Activated CD8-positive, alpha-beta memory T cell treated with anti-CD3 and anti-CD28 coated beads, Interleukin-2, amount 50 U/mL, for 1 hour (primary cell): ENCODE measurements at regions not wholly inside any gene's neighbourhood (a gene's known extent, or its start where the extent isn't known, plus 50 kb on each side); places are given as distances from the start of the nearest gene placed in this dataset.
"Not testable (repeated sequence)": the region's sequence is repeated elsewhere in the genome, so short reads cannot be mapped to it uniquely, and the experiment has no call there.

Experiments
- DNase-seq: peaks from one replicate; pipeline ENCODE4 v3.0.0-alpha.2; 2020; ENCODE audit errors: extremely low read depth

- DNase-seq, result no peak
Measured at GRCh38 chr22:49525801-49526535, 301.7 kb downstream of the BRD1 start.

GRCh38 chr22:49525360-49525759 lies 302.3 kb downstream of the BRD1 start:
- DNase-seq, result no peak

GRCh38 chr22:49524362-49524761 lies 303.3 kb downstream of the BRD1 start:
- DNase-seq, result no peak

- DNase-seq, result no peak
Measured at GRCh38 chr22:49523374-49524008, 304.2 kb downstream of the BRD1 start.

- DNase-seq, result no peak
Measured at GRCh38 chr22:49522582-49523373, 304.9 kb downstream of the BRD1 start.

GRCh38 chr22:49521787-49522224 lies 305.9 kb downstream of the BRD1 start:
- DNase-seq, result no peak

- DNase-seq, result no peak
Measured at GRCh38 chr22:49519117-49519737, 308.4 kb downstream of the BRD1 start.

- DNase-seq, result no peak
Measured at GRCh38 chr22:49518436-49518970, 309.2 kb downstream of the BRD1 start.

- no peak for DNase-seq
Measured at GRCh38 chr22:49517667-49518185, 309.9 kb downstream of the BRD1 start.

- no peak for DNase-seq
Measured at GRCh38 chr22:49517211-49517610, 310.5 kb downstream of the BRD1 start.

GRCh38 chr22:49515475-49515874 lies 312.2 kb downstream of the BRD1 start:
- DNase-seq, result no peak

GRCh38 chr22:49514641-49515040 lies 313.0 kb downstream of the BRD1 start:
- DNase-seq, result no peak

- DNase-seq, result no peak
Measured at GRCh38 chr22:49514211-49514610, 313.5 kb downstream of the BRD1 start.

GRCh38 chr22:49513358-49513851 lies 314.3 kb downstream of the BRD1 start:
- DNase-seq, result no peak

GRCh38 chr22:49512487-49513165 lies 315.0 kb downstream of the BRD1 start:
- DNase-seq, result no peak

- DNase-seq, result not testable (repeated sequence)
Measured at GRCh38 chr22:49511393-49512189, 316.1 kb downstream of the BRD1 start.

GRCh38 chr22:49510718-49511117 lies 317.0 kb downstream of the BRD1 start:
- no peak for DNase-seq

GRCh38 chr22:49509016-49509415 lies 318.7 kb downstream of the BRD1 start:
- DNase-seq, result no peak

GRCh38 chr22:49508561-49508960 lies 319.1 kb downstream of the BRD1 start:
- DNase-seq, result no peak
